Occipital lobe (tissue), 1 donor: ENCODE measurements at regions not wholly inside any gene's neighbourhood (a gene's known extent, or its start where the extent isn't known, plus 50 kb on each side); places are given as distances from the start of the nearest gene placed in this dataset.
"Not testable (repeated sequence)": the region's sequence is repeated elsewhere in the genome, so short reads cannot be mapped to it uniquely, and the experiment has no call there.

Source experiments
- DNase-seq: peaks from one replicate; lab custom pipeline; 2025; lab: John Stamatoyannopoulos, UW

DNA sequence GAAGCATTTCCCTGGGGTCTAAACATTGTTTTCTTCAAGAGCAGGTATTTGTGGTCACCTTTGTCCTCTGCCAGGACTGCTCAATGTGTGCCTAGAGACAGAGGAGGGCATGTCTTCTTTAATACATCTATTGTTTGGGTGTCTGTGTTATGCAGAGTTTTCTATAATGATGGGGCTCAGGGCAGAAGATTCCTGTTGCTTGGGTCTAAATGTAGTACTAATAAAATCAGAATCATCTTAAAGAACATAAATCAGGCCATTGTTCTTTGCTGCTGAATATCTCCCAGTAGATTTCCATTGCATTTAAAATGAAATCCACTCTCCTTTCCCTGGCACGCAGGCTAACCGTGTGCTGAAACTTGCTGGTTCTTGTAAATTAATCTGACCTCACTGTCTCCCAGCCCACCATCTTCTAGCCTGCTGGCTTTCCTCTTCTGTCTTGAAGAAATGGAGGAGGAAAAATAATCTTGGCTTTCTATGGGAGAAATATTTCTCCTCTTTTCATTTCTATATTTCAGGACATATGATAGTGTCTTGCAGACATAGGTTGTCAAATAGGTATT, 1396.8 kb downstream of the GATA3 start:
- DNase-seq = no peak

DNA sequence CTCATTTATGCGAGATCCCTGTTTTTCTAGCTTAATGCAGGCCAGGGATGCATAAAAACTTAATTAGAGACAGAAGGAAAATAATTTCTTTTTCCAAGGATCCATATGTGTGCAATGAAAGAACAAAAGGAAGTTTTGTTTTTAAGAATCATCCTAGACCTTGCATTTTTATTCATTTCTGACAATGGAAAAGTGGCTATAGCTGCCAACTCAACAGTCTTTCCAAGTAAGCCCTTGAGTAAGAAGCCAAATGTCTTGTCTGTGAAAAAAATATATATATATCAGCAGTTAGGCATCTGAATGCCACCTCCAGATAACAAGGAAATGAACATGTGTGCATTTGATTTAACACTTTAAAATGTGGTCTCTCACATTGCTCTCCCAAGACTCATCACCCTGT, 1397.6 kb downstream of the GATA3 start:
- no peak for DNase-seq

DNA sequence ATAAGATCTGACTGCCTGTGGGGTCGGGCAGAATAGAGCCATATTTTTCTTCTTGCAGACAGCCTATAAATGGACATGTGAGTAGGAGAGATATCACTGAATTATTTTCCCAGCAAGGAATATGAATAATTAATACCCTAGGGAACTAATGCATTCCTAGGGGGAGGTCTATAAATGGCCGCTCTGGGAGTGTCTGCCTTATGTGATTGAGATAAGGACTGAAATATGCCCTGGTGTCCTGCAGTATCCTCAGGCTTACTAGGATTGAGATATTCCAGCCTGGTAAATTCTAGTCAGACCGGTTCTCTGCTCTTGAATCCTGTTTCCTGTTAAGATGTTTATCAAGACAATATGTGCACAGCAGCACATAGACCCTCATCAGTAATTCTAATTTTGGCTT, 1399.4 kb downstream of the GATA3 start:
- not testable (repeated sequence) for DNase-seq

DNA sequence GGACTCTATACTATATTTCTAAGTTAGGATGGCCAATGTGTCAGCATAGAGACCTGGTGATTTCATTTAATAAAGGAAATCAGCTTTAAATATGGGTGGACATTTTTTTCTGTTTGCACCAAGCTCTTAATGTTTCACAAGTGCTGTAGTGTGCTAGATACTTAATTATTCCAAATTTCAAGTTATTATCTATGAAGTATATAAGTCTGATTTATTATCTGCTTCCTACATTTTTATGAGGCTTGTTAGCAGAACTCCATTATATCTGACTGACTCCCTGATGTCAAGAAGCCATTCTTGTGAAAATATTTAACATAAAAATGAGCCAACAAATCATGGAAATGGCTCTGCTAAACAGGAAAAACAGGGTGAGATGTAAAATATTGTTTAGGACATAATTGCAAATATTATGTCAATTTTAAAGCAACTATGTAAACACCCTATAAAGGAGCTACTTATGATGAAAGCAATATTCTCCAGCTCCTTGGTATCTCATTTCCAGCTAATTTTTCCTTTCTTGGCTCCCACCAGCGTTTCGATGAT, 1415.2 kb downstream of the GATA3 start:
- no peak for DNase-seq

DNA sequence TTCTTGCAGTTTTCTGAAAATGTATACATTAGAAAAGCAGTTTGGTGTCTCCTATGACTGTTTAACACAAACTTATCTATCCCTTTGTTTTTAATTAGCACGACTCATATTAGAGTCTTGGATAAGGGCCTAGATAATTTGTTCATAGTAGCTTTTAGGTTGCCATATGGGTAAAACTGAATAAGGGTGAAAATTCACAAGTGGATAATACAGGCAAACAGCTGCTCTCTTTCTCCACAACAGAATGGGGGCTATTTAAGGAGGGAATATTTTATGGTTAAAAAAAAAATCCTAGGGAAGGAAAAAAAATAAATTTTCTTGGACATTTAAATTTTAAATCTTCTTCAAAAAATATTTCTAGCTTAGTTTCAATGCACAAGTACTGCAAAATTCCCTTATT, 1416.1 kb downstream of the GATA3 start:
- no peak for DNase-seq

DNA sequence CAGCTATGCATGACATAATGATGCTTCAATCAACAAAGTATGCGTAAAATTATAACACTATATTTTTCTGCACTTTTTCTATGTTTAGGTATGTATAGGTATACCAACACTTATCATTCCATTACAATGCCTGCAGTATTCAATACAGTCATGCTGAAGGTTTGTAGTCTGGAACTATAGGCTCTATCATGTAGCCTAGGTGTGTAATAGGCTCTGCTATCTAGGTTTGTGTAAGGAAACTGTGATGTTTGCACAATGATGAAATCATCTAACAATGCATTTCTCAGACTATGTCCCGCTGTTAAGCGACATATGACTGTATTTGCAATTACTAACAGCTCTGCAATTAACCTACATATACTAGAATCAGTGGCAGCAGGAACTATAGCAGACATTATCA, 1447.5 kb downstream of the GATA3 start:
- DNase-seq = no peak

DNA sequence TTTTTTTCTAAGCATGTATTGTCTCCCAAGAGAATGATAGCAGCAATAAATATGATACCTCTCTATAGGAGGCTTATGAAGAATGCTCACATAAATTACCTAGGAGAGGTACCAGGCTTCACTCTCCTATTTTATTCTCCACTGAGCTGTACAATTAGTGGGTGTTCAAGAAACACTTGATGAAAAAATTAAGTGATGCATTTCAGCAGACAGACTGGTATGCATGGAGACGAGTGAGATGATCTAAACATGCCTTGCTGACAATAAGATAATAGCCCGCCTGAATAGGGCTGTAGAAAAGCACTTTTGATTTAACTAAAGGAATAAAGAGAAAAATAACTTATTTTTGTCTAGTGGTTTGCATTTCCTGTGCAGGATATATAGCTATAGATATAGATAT, 1449.7 kb downstream of the GATA3 start:
- no peak for DNase-seq

DNA sequence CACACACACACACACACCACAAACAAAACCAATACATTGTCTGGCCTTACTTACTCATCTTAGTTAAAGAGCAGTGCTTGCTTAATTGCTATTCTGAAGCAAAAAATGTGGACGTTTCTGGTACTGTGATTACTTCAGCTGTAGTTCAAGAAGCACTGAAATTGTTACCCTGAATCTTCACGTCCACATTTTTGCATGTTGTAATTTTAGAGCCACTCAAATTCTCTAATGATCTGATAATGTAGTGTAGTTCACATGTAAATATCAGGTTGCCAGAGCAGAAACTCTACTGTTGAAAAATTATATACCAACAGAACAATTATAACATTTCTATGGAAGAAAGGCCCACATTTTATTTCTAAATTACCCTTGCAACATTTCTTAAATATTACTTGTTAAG, 1451.1 kb downstream of the GATA3 start:
- DNase-seq = no peak

DNA sequence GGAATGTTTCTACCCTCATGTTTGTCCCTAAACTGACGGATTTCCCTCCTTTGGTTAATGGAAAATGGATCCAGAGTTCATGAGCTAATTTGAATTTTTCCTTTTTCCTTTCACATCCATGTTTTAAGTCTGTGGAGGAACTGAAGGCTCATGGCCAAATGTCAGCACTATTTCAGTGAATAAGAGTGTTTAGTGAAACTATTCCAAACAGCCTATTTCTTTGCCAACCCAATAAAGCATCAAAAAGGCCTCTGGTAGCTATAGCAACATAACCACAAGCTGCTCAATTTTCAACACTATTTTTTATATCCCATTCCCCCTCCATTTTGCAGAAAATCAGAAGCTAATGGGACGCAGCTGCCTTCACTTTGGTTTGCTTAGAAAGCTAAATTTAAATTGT, 1454.1 kb downstream of the GATA3 start:
- no peak for DNase-seq

DNA sequence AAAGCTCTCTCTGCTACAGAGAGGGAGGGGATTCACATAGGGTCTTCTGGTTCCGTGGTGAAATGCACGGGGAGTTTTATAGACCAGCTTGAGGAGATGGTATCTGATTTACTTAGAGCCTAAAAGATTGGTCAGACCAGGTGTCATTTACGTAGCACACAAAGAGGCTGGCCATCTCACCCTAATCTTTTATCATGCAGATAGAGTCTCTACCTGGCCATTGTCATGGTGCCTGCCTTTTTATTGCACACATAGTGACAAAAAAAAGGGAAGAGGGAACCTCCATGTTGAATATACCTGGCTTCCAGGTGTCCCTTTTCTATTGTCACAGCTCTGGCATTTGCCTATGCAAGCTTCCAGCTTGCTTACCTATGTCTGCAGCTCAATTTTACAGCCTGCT, 1456.1 kb downstream of the GATA3 start:
- no peak for DNase-seq

DNA sequence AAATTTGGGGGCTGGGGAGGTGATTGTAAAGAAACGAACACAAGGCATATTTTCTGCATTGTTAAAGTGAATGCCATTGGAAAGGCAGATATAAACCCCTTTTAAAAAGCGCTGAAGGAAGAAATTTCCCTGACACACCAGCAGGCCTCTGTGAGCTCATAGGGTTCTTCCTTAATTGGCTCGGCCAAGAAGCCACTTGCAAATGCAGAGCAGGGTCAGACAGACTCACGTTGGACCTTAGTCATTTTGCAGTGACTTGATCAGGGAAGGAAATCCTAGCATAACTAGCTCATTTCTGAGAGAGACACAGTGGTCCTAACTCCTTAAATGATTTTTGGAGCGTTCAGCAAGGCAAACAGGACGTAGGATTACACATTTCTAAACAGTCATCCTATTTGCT, 1461.4 kb downstream of the GATA3 start:
- DNase-seq = no peak

DNA sequence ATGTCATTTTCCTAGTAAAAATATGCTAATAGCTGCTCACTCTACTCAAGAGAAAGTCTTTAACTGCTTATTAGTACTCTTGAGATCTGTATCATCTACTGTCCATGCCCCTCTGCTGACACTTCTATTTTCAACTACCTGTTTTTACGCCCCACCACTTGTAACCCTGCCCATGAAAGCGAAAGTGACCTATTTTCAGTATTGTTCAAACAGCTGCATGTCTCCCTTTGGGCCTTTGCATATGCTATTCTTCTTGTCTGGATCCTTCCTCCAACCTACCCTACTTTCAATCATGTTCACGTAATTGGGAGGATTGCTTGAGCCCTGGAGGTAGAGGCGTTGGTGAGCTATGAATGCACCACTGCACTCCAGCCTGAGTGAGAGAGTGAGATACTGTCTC, 1481.3 kb downstream of the GATA3 start:
- no peak for DNase-seq

DNA sequence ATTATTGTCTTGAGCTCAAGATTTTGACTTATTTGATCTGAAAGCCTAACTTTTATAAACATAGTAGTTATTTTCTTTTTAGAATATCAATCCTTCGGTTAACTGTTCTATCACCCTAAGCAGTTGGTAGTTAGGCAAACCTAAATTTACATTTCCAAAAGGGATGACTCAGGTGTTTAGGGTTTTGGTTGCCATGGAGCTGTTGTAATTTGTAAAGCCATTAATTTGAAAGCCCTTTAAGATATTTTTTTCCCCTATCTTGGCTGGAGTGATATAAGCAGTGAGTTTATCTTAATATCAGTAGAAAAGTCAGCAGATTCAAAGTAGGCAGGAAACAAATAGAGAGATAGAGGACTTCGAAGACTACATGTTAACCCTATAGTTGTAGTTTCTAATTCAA, 1472.6 kb upstream of the CELF2 start:
- no peak for DNase-seq

DNA sequence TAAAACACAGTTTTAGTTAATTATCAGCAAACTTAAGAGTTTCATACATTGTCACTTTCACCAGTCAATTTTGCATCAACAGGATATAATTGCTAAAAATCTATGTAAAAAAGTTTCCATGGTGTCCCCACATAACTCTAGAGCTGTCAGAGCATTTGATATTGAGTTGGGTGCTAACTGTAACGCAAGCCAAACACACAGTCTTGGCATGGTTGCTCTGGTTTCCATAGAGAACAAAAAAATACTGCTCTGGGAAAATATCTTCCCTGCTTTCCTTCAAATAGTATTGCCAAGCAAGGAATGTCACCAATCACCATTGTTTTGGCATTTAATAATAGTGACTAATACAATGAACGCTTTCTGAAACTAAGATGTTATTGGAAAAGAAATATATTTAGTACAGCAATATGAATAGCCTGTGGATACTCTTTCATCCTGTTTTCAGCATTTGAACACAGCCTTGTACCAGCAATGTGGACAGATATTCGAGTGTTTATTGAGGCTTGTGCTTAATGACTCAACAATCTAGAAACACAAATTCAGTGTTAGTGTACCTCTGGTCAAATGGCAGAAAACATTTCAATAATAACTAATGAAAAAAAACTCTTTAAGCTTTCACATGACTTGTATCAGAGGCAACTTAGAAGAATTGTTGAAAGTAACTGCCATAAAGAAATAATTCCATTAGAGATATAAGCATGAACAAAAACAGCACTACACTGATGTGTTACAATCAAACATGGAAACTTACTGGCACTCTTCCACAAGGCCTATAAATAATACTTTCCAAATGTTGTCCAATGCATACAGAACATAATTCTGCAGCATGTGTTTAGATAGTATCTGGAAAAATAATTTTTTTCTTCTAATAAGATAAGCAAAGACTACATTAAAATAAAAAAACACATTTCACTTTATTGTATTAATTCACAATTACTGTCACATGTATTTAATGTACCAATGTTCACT, 1469.5 kb upstream of the CELF2 start:
- no peak for DNase-seq

DNA sequence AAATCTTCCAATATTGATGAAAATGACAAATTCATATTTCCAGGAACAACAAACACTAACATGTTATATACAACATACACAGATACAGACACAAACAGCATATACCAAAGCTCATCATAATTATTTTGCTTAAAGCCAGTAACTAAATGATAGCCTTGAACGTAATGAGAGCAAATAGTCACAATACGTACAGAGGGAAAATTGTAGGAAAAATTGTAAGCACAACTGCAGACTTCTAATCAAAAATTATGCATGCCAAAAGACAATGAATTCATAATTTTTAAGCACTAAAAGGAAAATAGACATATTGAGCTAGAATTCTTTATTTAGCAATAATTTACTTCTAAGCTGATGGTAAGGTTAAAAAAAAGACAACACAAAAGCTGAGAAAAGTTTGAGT, 1466.9 kb upstream of the CELF2 start:
- DNase-seq = no peak

DNA sequence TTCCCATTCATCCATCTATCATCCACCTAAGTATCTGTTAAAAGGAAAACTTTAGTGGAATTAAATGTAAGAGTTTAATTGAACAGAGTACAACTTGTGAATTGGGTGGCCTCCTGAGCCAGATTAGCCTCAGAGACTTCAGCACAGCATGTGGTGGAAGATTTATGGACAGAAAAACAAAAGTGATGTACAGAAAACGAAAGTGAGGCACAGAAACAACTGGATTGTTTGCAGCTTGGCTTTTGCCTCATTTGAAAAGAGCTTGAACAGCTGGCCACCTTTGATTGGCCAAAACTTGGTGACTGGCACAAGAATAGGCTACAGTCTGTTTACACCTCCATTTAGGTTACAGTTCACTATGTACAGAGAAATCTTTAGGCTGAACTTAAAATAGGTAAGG, 1463.4 kb upstream of the CELF2 start:
- DNase-seq = no peak

DNA sequence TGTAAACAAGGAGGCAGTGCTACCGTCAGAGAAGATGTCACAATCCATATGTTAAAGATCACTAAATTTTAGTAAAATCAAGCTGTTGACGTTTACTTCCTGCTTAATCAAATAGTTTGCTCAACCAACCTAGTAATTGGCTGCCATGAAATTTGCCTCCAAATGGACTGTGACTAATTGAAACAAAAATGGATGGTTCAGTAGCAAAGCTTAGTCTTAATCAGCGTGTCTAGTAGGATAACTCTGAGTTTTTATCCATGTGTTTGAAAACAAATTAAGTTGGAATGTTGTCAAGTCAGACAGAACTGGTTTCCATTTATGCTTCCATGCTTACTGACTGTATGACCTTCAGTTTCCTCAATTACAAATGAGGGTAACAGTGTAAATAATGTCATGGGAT, 1456.7 kb upstream of the CELF2 start:
- no peak for DNase-seq

DNA sequence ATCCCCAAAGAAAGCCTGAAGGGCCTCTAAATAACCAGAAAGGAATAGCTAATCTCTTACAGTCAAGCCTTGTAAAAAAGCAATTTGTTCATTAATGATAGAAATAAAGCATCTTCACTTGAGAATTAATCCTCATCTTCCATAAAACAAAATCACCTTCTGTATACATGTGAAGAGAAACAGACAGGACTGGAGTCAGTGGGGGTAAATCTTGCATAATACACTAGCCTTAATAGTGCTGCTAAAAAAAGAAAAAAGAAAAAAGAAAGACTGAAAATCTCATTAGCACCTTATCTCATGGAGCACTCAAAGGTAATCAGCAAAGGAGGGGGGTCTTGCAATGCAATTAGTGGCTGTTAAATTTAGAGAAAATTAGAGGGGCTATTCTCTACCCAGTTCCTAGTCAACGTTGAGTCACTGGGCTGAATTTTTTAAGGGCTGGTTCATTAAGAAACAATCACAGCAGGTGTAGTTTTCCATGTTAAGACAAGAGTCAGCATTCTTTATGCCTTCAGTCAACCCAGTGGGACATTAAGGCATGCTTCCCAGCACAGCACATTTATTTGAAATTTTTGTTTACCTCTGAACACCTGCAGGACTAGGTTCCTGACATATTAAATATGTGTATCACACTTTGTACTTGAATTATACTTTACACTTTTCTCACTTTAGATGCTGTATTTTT, 1455.7 kb upstream of the CELF2 start:
- DNase-seq = no peak

DNA sequence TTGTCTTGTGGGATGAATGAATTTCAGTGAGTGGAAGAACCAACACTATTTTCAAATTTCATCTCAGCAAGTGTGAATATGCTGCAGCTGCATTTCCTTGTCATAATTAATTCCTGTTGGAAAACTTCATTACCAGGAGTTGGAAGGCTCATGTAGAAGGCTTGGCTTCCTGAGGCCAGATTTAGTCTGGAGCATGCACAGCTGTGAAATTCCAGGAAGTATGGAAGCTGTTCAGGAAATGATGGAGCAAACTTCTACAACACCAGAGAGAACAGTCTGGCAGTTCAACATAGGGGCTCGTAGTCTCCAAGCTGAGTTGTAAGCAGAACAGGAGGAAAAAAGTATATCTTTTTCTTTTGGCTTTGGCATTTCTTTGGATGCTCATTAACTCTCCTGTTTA, 1439.9 kb upstream of the CELF2 start:
- no peak for DNase-seq

DNA sequence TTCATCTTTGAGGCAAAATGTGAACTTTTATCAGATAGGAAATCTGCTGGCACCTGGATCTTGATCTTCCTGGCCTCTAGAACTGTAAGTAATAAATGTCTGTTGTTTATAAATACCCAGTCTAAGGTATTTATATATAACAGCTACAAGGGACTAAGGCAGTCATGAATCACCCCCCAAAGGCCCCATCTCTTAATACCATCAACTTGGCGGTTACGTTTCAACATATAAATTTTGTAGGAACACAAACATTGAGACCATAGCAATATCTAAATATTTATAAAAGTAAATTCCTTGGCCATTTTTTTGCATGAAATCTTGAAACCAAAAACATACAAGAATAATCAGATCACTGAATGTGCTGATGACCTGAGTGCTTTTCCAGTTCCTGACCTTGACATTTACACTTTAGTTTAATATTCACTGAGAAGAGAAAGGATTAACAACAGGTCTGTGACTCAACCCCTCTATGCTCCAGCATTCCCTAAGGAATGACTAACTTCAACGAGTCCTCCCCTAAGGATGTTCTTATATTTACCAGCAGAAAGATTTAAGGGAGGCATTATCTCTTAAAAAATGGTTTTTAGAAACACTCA, 1438.5 kb upstream of the CELF2 start:
- DNase-seq = no peak

DNA sequence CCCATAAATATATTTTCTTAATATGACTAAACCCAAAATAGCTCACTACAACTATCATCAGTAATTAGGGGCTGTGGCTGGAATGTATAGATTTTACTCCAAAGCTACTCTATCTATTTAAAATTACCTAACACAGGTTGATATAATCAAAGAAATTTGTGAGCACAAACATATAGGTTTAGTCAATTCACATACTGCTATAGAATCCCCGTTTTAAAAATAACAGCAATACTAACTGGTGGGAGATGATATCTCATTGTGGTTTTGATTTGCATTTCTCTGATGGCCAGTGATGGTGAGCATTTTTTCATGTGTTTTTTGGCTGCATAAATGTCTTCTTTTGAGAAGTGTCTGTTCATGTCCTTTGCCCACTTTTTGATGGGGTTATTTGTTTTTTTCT, 1434.9 kb upstream of the CELF2 start:
- not testable (repeated sequence) for DNase-seq

DNA sequence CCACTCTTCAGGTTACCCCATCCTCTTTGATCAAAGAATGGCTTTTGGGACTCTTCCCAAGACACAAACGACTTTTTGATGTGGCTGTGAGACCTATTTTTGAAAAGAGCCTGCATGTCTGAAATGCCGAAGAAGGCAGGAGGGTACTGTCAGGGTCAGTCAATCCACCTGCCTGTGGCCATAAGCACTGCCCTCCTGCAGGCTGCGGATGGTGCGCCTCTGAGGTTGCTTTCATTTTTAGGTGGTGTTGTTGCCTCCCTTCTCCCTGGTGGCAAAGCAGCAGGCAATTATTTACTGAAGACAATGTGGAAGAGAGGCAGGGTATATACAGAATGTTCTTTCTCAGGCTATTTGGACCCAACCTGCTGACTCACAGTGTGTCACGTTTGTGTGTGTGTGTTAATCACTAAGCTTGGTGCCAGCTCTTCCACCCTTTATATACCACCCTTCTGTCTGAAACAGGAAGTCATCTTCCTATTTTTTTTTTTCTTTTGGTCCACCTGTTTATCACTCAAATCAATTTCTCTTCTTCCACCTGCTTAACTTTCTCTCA, 1421.2 kb upstream of the CELF2 start:
- DNase-seq = no peak
